ENCODE measurements at regions not wholly inside any gene's neighbourhood (a gene's known extent, or its start where the extent isn't known, plus 50 kb on each side); places are given as distances from the start of the nearest gene placed in this dataset.
"Not testable (repeated sequence)": the region's sequence is repeated elsewhere in the genome, so short reads cannot be mapped to it uniquely, and the experiment has no call there.

- H3K4me3 ChIP-seq (ENCODE audit: control insufficient read depth in 1 of 7, extremely low read depth in 1 of 7, insufficient read depth in 4 of 7, low read depth in 2 of 7, low read length in 6 of 7); DNase-seq; H3K36me3 ChIP-seq (ENCODE audit: control insufficient read depth in 4 of 4, insufficient read depth in 4 of 4, low read length in 3 of 4); CTCF ChIA-PET; H3K4me1 ChIP-seq (ENCODE audit: control extremely low read depth in 1 of 4, control insufficient read depth in 4 of 4, insufficient read depth in 4 of 4, low read length in 3 of 4); H3K27me3 ChIP-seq (replicated peaks in 2 of 5; ENCODE audit: control insufficient read depth in 4 of 5, insufficient read depth in 5 of 5, low read length in 4 of 5); POLR2A ChIA-PET; H3K27ac ChIP-seq (ENCODE audit: insufficient read depth in 1 of 2, low read depth in 1 of 2, low read length in 2 of 2, poor library complexity in 1 of 2, severe bottlenecking in 2 of 2): not testable (repeated sequence)
- H3K9me3 ChIP-seq (ENCODE audit: control extremely low read depth in 1 of 5, control insufficient read depth in 4 of 5, insufficient read depth in 2 of 5, low read depth in 1 of 5, low read length in 4 of 5): peaks cover 0 to 18% (median 0%) of the 10 kb centered on the region in 5 experiments
- WGBS (ENCODE audit: insufficient coverage): 17% methylated on average over 1 of the region's 1 CpG
These were observed 99.0 kb upstream of the ZBED5 start for GRCh38 chr11:10956884-10957283.

- Histone ChIP-seq H3K36me3 (ENCODE audit: control insufficient read depth in 4 of 4, insufficient read depth in 4 of 4, low read length in 3 of 4) (no peaks in the 10 kb centered on the region), H3K9me3 (ENCODE audit: control extremely low read depth in 1 of 5, control insufficient read depth in 4 of 5, insufficient read depth in 2 of 5, low read depth in 1 of 5, low read length in 4 of 5) (peaks cover 0 to 18% (median 0%) of the 10 kb centered on the region in 5 experiments), H3K27me3 (replicated peaks in 2 of 5; ENCODE audit: control insufficient read depth in 4 of 5, insufficient read depth in 5 of 5, low read length in 4 of 5) (no peaks in the 10 kb centered on the region), H3K4me3 (ENCODE audit: control insufficient read depth in 1 of 7, extremely low read depth in 1 of 7, insufficient read depth in 4 of 7, low read depth in 2 of 7, low read length in 6 of 7) (no peak overlapping the region), H3K4me1 (ENCODE audit: control extremely low read depth in 1 of 4, control insufficient read depth in 4 of 4, insufficient read depth in 4 of 4, low read length in 3 of 4) (no peaks in the 10 kb centered on the region), H3K27ac (ENCODE audit: insufficient read depth in 1 of 2, low read depth in 1 of 2, low read length in 2 of 2, poor library complexity in 1 of 2, severe bottlenecking in 2 of 2) (no peak overlapping the region)
- CTCF ChIA-PET: interaction anchor here (1.5 to 2.4 kb wide), 2 partner anchors 10 to 11 kb away, joined by 6 to 9 read pairs; no protein-coding TSS in a partner anchor
- 100% methylated on average over 1 of the region's 1 CpG for WGBS (ENCODE audit: insufficient coverage)
- no peak for DNase-seq
- POLR2A ChIA-PET: no interaction called here
These were observed 97.8 kb upstream of the ZBED5 start for GRCh38 chr11:10955616-10956015.

GRCh38 chr11:10954184-10954583 lies 96.3 kb upstream of the ZBED5 start:
- POLR2A ChIA-PET: no interaction called here
- H3K4me3 ChIP-seq (ENCODE audit: control insufficient read depth in 1 of 7, extremely low read depth in 1 of 7, insufficient read depth in 4 of 7, low read depth in 2 of 7, low read length in 6 of 7): no peak overlapping the region
- CTCF ChIA-PET: interaction anchor here (2.4 kb wide), 1 partner anchor 10 kb away, joined by 6 read pairs; no protein-coding TSS in a partner anchor
- WGBS (ENCODE audit: insufficient coverage): no CpG with 5 or more reads among the region's 3 CpGs
- no peak overlapping the region for H3K27ac ChIP-seq (ENCODE audit: insufficient read depth in 1 of 2, low read depth in 1 of 2, low read length in 2 of 2, poor library complexity in 1 of 2, severe bottlenecking in 2 of 2)
- H3K4me1 ChIP-seq (ENCODE audit: control extremely low read depth in 1 of 4, control insufficient read depth in 4 of 4, insufficient read depth in 4 of 4, low read length in 3 of 4): no peaks in the 10 kb centered on the region
- H3K36me3 ChIP-seq (ENCODE audit: control insufficient read depth in 4 of 4, insufficient read depth in 4 of 4, low read length in 3 of 4): no peaks in the 10 kb centered on the region
- H3K27me3 ChIP-seq (replicated peaks in 2 of 5; ENCODE audit: control insufficient read depth in 4 of 5, insufficient read depth in 5 of 5, low read length in 4 of 5): no peaks in the 10 kb centered on the region
- H3K9me3 ChIP-seq (ENCODE audit: control extremely low read depth in 1 of 5, control insufficient read depth in 4 of 5, insufficient read depth in 2 of 5, low read depth in 1 of 5, low read length in 4 of 5): peaks cover 0 to 13% (median 0%) of the 10 kb centered on the region in 5 experiments
- no peak for DNase-seq

GRCh38 chr11:10952872-10953271 lies 95.0 kb upstream of the ZBED5 start:
- POLR2A ChIA-PET: no interaction called here
- no peaks in the 10 kb centered on the region for H3K4me1 ChIP-seq (ENCODE audit: control extremely low read depth in 1 of 4, control insufficient read depth in 4 of 4, insufficient read depth in 4 of 4, low read length in 3 of 4)

GRCh38 chr11:10947935-10948334 lies 90.1 kb upstream of the ZBED5 start:
- POLR2A ChIA-PET; H3K36me3 ChIP-seq (ENCODE audit: control insufficient read depth in 4 of 4, insufficient read depth in 4 of 4, low read length in 3 of 4); DNase-seq; H3K4me1 ChIP-seq (ENCODE audit: control extremely low read depth in 1 of 4, control insufficient read depth in 4 of 4, insufficient read depth in 4 of 4, low read length in 3 of 4); H3K9me3 ChIP-seq (ENCODE audit: control extremely low read depth in 1 of 5, control insufficient read depth in 4 of 5, insufficient read depth in 2 of 5, low read depth in 1 of 5, low read length in 4 of 5); H3K4me3 ChIP-seq (ENCODE audit: control insufficient read depth in 1 of 7, extremely low read depth in 1 of 7, insufficient read depth in 4 of 7, low read depth in 2 of 7, low read length in 6 of 7); H3K27ac ChIP-seq (ENCODE audit: insufficient read depth in 1 of 2, low read depth in 1 of 2, low read length in 2 of 2, poor library complexity in 1 of 2, severe bottlenecking in 2 of 2); H3K27me3 ChIP-seq (replicated peaks in 2 of 5; ENCODE audit: control insufficient read depth in 4 of 5, insufficient read depth in 5 of 5, low read length in 4 of 5): not testable (repeated sequence)
- CTCF ChIA-PET: interaction anchor here (1.3 to 3.7 kb wide), 3 partner anchors 11 to 71 kb away, joined by 3 to 11 read pairs (median 4); no protein-coding TSS in a partner anchor
- no CpG with 5 or more reads among the region's 1 CpG for WGBS (ENCODE audit: insufficient coverage)

More at GRCh38 chr11:10952872-10953271, 95.0 kb upstream of the ZBED5 start:
- Histone ChIP-seq H3K4me3 (ENCODE audit: control insufficient read depth in 1 of 7, extremely low read depth in 1 of 7, insufficient read depth in 4 of 7, low read depth in 2 of 7, low read length in 6 of 7) (no peak overlapping the region), H3K27me3 (replicated peaks in 2 of 5; ENCODE audit: control insufficient read depth in 4 of 5, insufficient read depth in 5 of 5, low read length in 4 of 5) (no peaks in the 10 kb centered on the region), H3K27ac (ENCODE audit: insufficient read depth in 1 of 2, low read depth in 1 of 2, low read length in 2 of 2, poor library complexity in 1 of 2, severe bottlenecking in 2 of 2) (no peak overlapping the region), H3K9me3 (ENCODE audit: control extremely low read depth in 1 of 5, control insufficient read depth in 4 of 5, insufficient read depth in 2 of 5, low read depth in 1 of 5, low read length in 4 of 5) (peaks cover 0 to 5% (median 0%) of the 10 kb centered on the region in 5 experiments), H3K36me3 (ENCODE audit: control insufficient read depth in 4 of 4, insufficient read depth in 4 of 4, low read length in 3 of 4) (no peaks in the 10 kb centered on the region)
- no peak for DNase-seq
- WGBS (ENCODE audit: insufficient coverage): no CpG with 5 or more reads among the region's 1 CpG
- CTCF ChIA-PET: interaction anchor here (0.8 kb wide), 1 partner anchor 9 kb away, joined by 3 read pairs; no protein-coding TSS in a partner anchor

- no CpG with 5 or more reads among the region's 1 CpG for WGBS (ENCODE audit: insufficient coverage)
- H3K36me3 ChIP-seq (ENCODE audit: control insufficient read depth in 4 of 4, insufficient read depth in 4 of 4, low read length in 3 of 4): no peaks in the 10 kb centered on the region
- no peaks in the 10 kb centered on the region for H3K27me3 ChIP-seq (replicated peaks in 2 of 5; ENCODE audit: control insufficient read depth in 4 of 5, insufficient read depth in 5 of 5, low read length in 4 of 5)
- H3K27ac ChIP-seq (ENCODE audit: insufficient read depth in 1 of 2, low read depth in 1 of 2, low read length in 2 of 2, poor library complexity in 1 of 2, severe bottlenecking in 2 of 2): no peak overlapping the region
- no peaks in the 10 kb centered on the region for H3K9me3 ChIP-seq (ENCODE audit: control extremely low read depth in 1 of 5, control insufficient read depth in 4 of 5, insufficient read depth in 2 of 5, low read depth in 1 of 5, low read length in 4 of 5)
- no peaks in the 10 kb centered on the region for H3K4me1 ChIP-seq (ENCODE audit: control extremely low read depth in 1 of 4, control insufficient read depth in 4 of 4, insufficient read depth in 4 of 4, low read length in 3 of 4)
- H3K4me3 ChIP-seq (ENCODE audit: control insufficient read depth in 1 of 7, extremely low read depth in 1 of 7, insufficient read depth in 4 of 7, low read depth in 2 of 7, low read length in 6 of 7): no peak overlapping the region
- ChIA-PET POLR2A (no interaction called here), CTCF (interaction anchor here (3.7 kb wide), 1 partner anchor 11 kb away, joined by 11 read pairs; no protein-coding TSS in a partner anchor)
- no peak for DNase-seq
These were observed 88.2 kb upstream of the ZBED5 start for GRCh38 chr11:10946072-10946471.

GRCh38 chr11:10945196-10945595 lies 87.3 kb upstream of the ZBED5 start:
- no peak overlapping the region for H3K27ac ChIP-seq (ENCODE audit: insufficient read depth in 1 of 2, low read depth in 1 of 2, low read length in 2 of 2, poor library complexity in 1 of 2, severe bottlenecking in 2 of 2)
- 100% methylated on average over 1 of the region's 2 CpGs for WGBS (ENCODE audit: insufficient coverage)

More at GRCh38 chr11:10945196-10945595, 87.3 kb upstream of the ZBED5 start:
- Histone ChIP-seq H3K9me3 (ENCODE audit: control extremely low read depth in 1 of 5, control insufficient read depth in 4 of 5, insufficient read depth in 2 of 5, low read depth in 1 of 5, low read length in 4 of 5) (no peaks in the 10 kb centered on the region), H3K36me3 (ENCODE audit: control insufficient read depth in 4 of 4, insufficient read depth in 4 of 4, low read length in 3 of 4) (no peaks in the 10 kb centered on the region), H3K4me3 (ENCODE audit: control insufficient read depth in 1 of 7, extremely low read depth in 1 of 7, insufficient read depth in 4 of 7, low read depth in 2 of 7, low read length in 6 of 7) (no peak overlapping the region), H3K27me3 (replicated peaks in 2 of 5; ENCODE audit: control insufficient read depth in 4 of 5, insufficient read depth in 5 of 5, low read length in 4 of 5) (no peaks in the 10 kb centered on the region), H3K4me1 (ENCODE audit: control extremely low read depth in 1 of 4, control insufficient read depth in 4 of 4, insufficient read depth in 4 of 4, low read length in 3 of 4) (no peaks in the 10 kb centered on the region)
- DNase-seq: no peak
- POLR2A ChIA-PET: no interaction called here
- CTCF ChIA-PET: interaction anchor here (1.0 to 2.1 kb wide), 3 partner anchors 9 to 76 kb away, joined by 3 to 7 read pairs (median 6); no protein-coding TSS in a partner anchor

Measured in common myeloid progenitor, CD34-positive (primary cell).